SK-N-SH (cell line): ENCODE measurements at regions not wholly inside any gene's neighbourhood (a gene's known extent, or its start where the extent isn't known, plus 50 kb on each side); places are given as distances from the start of the nearest gene placed in this dataset.

Source experiments
- CTCF ChIA-PET: fragments of 300-600, 350-600 bp; formaldehyde crosslinking; extraction: SDS; loops from one replicate; lab custom pipeline; 2021; lab: Yijun Ruan, JAX
- POLR2A ChIA-PET: fragments of 350-600 bp; sonication (Branson Sonifier 250); formaldehyde crosslinking; extraction: SDS; loops from one replicate; lab custom pipeline; 2020; ENCODE audit warnings: antibody characterized with exemption, inconsistent platforms; lab: Yijun Ruan, JAX
- DNase-seq: peaks from one replicate; pipeline ENCODE4 v3.0.0; 2012
- H2AFZ ChIP-seq: fragments of 200-600 bp; sonication (generic); 2 replicates; pipeline ENCODE4 v1.8.1; 2016; ENCODE audit warnings: antibody characterized with exemption, mild to moderate bottlenecking, low read depth
- H3F3A ChIP-seq: fragments of 200-600 bp; sonication (generic); replicated peaks from 2 replicates; pipeline ENCODE3; 2016; ENCODE audit warnings: antibody characterized with exemption, mild to moderate bottlenecking; ENCODE audit not compliant: insufficient read depth
- H3K27ac ChIP-seq, 2 experiments: fragments of 200-500 bp in 1 of 2; fragments of 200-600 bp in 1 of 2; sonication (Bioruptor generic) in 1 of 2; sonication (generic), shearing (Covaris generic) in 1 of 2; 2 replicates each; pipeline versions ENCODE4 v1.5.1 to v1.6.1; 2014 to 2016; ENCODE audit warnings: low read depth in 2 of 2, inconsistent platforms in 1 of 2, low read length in 1 of 2, mild to moderate bottlenecking in 1 of 2, mixed read lengths in 1 of 2
- H3K27me3 ChIP-seq: fragments of 200-600 bp; sonication (generic), shearing (Covaris generic); 2 replicates; pipeline ENCODE4 v1.6.1; 2016; ENCODE audit warnings: mixed run types; ENCODE audit not compliant: insufficient read depth
- H3K36me3 ChIP-seq, 2 experiments: fragments of 200-500 bp in 1 of 2; fragments of 200-600 bp in 1 of 2; sonication (Bioruptor generic) in 1 of 2; sonication (generic) in 1 of 2; replicated peaks in 1 of 2; 2 replicates each; pipeline versions ENCODE3 to v1.5.1; 2014 to 2016; ENCODE audit warnings: low read length in 1 of 2, mild to moderate bottlenecking in 1 of 2; ENCODE audit not compliant: insufficient read depth in 2 of 2, control insufficient read depth in 1 of 2
- H3K4me1 ChIP-seq, 2 experiments: fragments of 200-500 bp in 1 of 2; fragments of 200-600 bp in 1 of 2; sonication (Bioruptor generic) in 1 of 2; sonication (generic), shearing (Covaris generic) in 1 of 2; 2 replicates each; pipeline versions ENCODE4 v1.5.1 to v1.6.1; 2014 to 2016; ENCODE audit warnings: low read depth in 1 of 2, low read length in 1 of 2, mixed run types in 1 of 2; ENCODE audit not compliant: insufficient read depth in 2 of 2, control insufficient read depth in 1 of 2
- H3K4me2 ChIP-seq: fragments of 200-600 bp; sonication (generic), shearing (Covaris generic); 2 replicates; pipeline ENCODE4 v1.6.1; 2017; ENCODE audit warnings: mixed run types
- H3K4me3 ChIP-seq, 2 experiments: fragments of 200-500 bp in 1 of 2; fragments of 200-600 bp in 1 of 2; sonication (Bioruptor generic) in 1 of 2; sonication (generic), shearing (Covaris generic) in 1 of 2; 2 replicates each; pipeline versions ENCODE4 v1.5.1 to v1.8.1; 2014 to 2016; ENCODE audit warnings: low read depth in 2 of 2, inconsistent platforms in 1 of 2, low read length in 1 of 2, mild to moderate bottlenecking in 1 of 2, mixed read lengths in 1 of 2, moderate library complexity in 1 of 2
- H3K79me2 ChIP-seq: fragments of 200-600 bp; sonication (generic); 2 replicates; pipeline ENCODE4 v1.8.1; 2017; ENCODE audit warnings: mild to moderate bottlenecking; ENCODE audit not compliant: insufficient read depth
- H3K9ac ChIP-seq: fragments of 200-600 bp; sonication (generic); 2 replicates; pipeline ENCODE4 v1.6.1; 2017; ENCODE audit warnings: mixed run types
- H3K9me2 ChIP-seq: fragments of 200-600 bp; sonication (generic); 2 replicates; pipeline ENCODE4 v1.6.1; 2017; ENCODE audit warnings: mixed run types
- H3K9me3 ChIP-seq: fragments of 200-600 bp; sonication (generic); 2 replicates; pipeline ENCODE4 v1.6.1; 2017; ENCODE audit warnings: mixed run types, mild to moderate bottlenecking, moderate library complexity
- H4K20me1 ChIP-seq: fragments of 200-600 bp; sonication (generic); 2 replicates; pipeline ENCODE4 v1.6.1; 2017; ENCODE audit warnings: mild to moderate bottlenecking, mixed run types; ENCODE audit not compliant: insufficient read depth
- EZH2phosphoT487 ChIP-seq: fragments of 200-600 bp; sonication (generic); IDR thresholded peaks from 2 replicates; pipeline ENCODE4 v1.6.1; 2017; ENCODE audit warnings: low read depth, mixed run types, mild to moderate bottlenecking, antibody characterized with exemption, moderate library complexity, borderline replicate concordance
- NFIC ChIP-seq: IDR thresholded peaks from 2 replicates; pipeline ENCODE4 v1.4.0; 2012; ENCODE audit warnings: borderline replicate concordance
- POLR2AphosphoS5 ChIP-seq: IDR thresholded peaks from 2 replicates; pipeline ENCODE4 v1.6.1; 2012; ENCODE audit warnings: low read depth, low read length
- RAD21 ChIP-seq: IDR thresholded peaks from 2 replicates; pipeline ENCODE4 v1.6.1; 2012; ENCODE audit warnings: mild to moderate bottlenecking, low read length
- RXRA ChIP-seq: IDR thresholded peaks from 2 replicates; pipeline ENCODE4 v1.4.0; 2012; ENCODE audit warnings: low read depth, mild to moderate bottlenecking, borderline replicate concordance
- TAF1 ChIP-seq: IDR thresholded peaks from 2 replicates; pipeline ENCODE4 v1.6.1; 2012; ENCODE audit warnings: low read depth, mild to moderate bottlenecking, low read length, moderate library complexity, borderline replicate concordance
- WGBS: methylation state at CpG from one replicate; pipeline ENCODE4 v1.1.6; 2017; ENCODE audit warnings: low lambda C conversion rate; 5-methylcytosine and 5-hydroxymethylcytosine counted together
- TF ChIP-seq, protein P1 (sequence below): IDR thresholded peaks from 2 replicates; pipeline ENCODE4 v1.4.0; 2012; ENCODE audit warnings: low read depth
- TF ChIP-seq, protein P2 (sequence below): IDR thresholded peaks from 2 replicates; pipeline ENCODE4; 2012
- TF ChIP-seq, protein P3 (sequence below): IDR thresholded peaks from 2 replicates; pipeline ENCODE4 v1.4.0; 2012; ENCODE audit warnings: low read depth, borderline replicate concordance
- TF ChIP-seq, protein P4 (sequence below): IDR thresholded peaks from 2 replicates; pipeline ENCODE4 v1.4.0; 2012; ENCODE audit warnings: low read depth, borderline replicate concordance
- TF ChIP-seq, protein P5 (sequence below): fragments of 150-350 bp; IDR thresholded peaks from 2 replicates; pipeline ENCODE4 v1.6.1; 2016; ENCODE audit warnings: mild to moderate bottlenecking, low read depth, low read length
- TF ChIP-seq, protein P6 (sequence below): fragments of 200-600 bp; sonication (generic); IDR thresholded peaks from 2 replicates; pipeline ENCODE4 v1.6.1; 2017; ENCODE audit warnings: antibody characterized with exemption, mild to moderate bottlenecking, moderate library complexity
- TF ChIP-seq, protein P7 (sequence below): fragments of 150-350 bp; IDR thresholded peaks from 2 replicates; pipeline ENCODE4 v1.6.1; 2017; ENCODE audit warnings: antibody characterized with exemption, low read length, low read depth, borderline replicate concordance
- TF ChIP-seq, protein P8 (sequence below): IDR thresholded peaks from 2 replicates; pipeline ENCODE4 v1.6.1; 2012; ENCODE audit warnings: mild to moderate bottlenecking, low read depth, low read length, moderate library complexity

DNA sequence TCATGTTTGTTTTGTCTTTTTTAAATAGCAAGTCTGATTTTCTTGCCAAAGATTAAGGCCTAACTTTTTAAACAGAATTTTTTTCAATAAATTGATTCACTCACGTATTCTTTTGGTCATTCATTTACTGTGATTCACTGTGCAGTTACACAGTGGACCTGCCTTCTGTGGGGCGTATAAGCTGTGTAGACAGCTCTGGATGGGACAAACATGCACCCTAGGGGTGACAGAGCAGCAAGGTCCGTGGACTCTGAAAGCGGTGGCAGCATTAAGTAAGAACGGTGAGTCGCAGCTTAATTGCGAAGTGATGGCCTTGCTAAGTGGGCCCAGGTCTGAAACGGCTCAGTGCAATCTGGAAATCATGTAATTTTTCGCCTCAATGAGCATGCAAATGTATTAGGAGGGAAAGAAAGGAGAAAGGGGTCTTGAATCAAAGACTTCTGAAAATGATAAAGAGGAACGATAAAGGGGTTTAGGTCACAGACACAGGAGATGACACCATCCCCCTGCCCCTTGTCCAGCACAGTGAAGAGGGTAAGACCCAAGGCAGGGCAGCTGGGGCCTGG is 113.1 kb downstream of the SPATA19 start:
- POLR2A ChIA-PET = no interaction called here
- no peak overlapping the region for H3K27ac ChIP-seq
- CTCF ChIA-PET = no interaction called here
- H3K9ac ChIP-seq = no peak overlapping the region
- TF ChIP-seq, protein P1, sequence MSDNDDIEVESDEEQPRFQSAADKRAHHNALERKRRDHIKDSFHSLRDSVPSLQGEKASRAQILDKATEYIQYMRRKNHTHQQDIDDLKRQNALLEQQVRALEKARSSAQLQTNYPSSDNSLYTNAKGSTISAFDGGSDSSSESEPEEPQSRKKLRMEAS = no peak
- TF ChIP-seq, protein P2, sequence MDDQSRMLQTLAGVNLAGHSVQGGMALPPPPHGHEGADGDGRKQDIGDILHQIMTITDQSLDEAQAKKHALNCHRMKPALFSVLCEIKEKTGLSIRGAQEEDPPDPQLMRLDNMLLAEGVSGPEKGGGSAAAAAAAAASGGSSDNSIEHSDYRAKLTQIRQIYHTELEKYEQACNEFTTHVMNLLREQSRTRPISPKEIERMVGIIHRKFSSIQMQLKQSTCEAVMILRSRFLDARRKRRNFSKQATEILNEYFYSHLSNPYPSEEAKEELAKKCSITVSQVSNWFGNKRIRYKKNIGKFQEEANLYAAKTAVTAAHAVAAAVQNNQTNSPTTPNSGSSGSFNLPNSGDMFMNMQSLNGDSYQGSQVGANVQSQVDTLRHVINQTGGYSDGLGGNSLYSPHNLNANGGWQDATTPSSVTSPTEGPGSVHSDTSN = no peak
- TF ChIP-seq, protein P3, sequence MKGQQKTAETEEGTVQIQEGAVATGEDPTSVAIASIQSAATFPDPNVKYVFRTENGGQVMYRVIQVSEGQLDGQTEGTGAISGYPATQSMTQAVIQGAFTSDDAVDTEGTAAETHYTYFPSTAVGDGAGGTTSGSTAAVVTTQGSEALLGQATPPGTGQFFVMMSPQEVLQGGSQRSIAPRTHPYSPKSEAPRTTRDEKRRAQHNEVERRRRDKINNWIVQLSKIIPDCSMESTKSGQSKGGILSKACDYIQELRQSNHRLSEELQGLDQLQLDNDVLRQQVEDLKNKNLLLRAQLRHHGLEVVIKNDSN = no peak
- TF ChIP-seq, protein P4, sequence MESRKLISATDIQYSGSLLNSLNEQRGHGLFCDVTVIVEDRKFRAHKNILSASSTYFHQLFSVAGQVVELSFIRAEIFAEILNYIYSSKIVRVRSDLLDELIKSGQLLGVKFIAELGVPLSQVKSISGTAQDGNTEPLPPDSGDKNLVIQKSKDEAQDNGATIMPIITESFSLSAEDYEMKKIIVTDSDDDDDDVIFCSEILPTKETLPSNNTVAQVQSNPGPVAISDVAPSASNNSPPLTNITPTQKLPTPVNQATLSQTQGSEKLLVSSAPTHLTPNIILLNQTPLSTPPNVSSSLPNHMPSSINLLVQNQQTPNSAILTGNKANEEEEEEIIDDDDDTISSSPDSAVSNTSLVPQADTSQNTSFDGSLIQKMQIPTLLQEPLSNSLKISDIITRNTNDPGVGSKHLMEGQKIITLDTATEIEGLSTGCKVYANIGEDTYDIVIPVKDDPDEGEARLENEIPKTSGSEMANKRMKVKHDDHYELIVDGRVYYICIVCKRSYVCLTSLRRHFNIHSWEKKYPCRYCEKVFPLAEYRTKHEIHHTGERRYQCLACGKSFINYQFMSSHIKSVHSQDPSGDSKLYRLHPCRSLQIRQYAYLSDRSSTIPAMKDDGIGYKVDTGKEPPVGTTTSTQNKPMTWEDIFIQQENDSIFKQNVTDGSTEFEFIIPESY = no peak
- TF ChIP-seq, protein P5, sequence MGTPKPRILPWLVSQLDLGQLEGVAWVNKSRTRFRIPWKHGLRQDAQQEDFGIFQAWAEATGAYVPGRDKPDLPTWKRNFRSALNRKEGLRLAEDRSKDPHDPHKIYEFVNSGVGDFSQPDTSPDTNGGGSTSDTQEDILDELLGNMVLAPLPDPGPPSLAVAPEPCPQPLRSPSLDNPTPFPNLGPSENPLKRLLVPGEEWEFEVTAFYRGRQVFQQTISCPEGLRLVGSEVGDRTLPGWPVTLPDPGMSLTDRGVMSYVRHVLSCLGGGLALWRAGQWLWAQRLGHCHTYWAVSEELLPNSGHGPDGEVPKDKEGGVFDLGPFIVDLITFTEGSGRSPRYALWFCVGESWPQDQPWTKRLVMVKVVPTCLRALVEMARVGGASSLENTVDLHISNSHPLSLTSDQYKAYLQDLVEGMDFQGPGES = no peak
- TF ChIP-seq, protein P6, sequence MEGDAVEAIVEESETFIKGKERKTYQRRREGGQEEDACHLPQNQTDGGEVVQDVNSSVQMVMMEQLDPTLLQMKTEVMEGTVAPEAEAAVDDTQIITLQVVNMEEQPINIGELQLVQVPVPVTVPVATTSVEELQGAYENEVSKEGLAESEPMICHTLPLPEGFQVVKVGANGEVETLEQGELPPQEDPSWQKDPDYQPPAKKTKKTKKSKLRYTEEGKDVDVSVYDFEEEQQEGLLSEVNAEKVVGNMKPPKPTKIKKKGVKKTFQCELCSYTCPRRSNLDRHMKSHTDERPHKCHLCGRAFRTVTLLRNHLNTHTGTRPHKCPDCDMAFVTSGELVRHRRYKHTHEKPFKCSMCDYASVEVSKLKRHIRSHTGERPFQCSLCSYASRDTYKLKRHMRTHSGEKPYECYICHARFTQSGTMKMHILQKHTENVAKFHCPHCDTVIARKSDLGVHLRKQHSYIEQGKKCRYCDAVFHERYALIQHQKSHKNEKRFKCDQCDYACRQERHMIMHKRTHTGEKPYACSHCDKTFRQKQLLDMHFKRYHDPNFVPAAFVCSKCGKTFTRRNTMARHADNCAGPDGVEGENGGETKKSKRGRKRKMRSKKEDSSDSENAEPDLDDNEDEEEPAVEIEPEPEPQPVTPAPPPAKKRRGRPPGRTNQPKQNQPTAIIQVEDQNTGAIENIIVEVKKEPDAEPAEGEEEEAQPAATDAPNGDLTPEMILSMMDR = no peak
- TF ChIP-seq RXRA (no peak), RAD21 (no peak), POLR2AphosphoS5 (no peak), EZH2phosphoT487 (no peak), NFIC (no peak), TAF1 (no peak)
- TF ChIP-seq, protein P7, sequence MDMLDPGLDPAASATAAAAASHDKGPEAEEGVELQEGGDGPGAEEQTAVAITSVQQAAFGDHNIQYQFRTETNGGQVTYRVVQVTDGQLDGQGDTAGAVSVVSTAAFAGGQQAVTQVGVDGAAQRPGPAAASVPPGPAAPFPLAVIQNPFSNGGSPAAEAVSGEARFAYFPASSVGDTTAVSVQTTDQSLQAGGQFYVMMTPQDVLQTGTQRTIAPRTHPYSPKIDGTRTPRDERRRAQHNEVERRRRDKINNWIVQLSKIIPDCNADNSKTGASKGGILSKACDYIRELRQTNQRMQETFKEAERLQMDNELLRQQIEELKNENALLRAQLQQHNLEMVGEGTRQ = no peak
- TF ChIP-seq, protein P8, sequence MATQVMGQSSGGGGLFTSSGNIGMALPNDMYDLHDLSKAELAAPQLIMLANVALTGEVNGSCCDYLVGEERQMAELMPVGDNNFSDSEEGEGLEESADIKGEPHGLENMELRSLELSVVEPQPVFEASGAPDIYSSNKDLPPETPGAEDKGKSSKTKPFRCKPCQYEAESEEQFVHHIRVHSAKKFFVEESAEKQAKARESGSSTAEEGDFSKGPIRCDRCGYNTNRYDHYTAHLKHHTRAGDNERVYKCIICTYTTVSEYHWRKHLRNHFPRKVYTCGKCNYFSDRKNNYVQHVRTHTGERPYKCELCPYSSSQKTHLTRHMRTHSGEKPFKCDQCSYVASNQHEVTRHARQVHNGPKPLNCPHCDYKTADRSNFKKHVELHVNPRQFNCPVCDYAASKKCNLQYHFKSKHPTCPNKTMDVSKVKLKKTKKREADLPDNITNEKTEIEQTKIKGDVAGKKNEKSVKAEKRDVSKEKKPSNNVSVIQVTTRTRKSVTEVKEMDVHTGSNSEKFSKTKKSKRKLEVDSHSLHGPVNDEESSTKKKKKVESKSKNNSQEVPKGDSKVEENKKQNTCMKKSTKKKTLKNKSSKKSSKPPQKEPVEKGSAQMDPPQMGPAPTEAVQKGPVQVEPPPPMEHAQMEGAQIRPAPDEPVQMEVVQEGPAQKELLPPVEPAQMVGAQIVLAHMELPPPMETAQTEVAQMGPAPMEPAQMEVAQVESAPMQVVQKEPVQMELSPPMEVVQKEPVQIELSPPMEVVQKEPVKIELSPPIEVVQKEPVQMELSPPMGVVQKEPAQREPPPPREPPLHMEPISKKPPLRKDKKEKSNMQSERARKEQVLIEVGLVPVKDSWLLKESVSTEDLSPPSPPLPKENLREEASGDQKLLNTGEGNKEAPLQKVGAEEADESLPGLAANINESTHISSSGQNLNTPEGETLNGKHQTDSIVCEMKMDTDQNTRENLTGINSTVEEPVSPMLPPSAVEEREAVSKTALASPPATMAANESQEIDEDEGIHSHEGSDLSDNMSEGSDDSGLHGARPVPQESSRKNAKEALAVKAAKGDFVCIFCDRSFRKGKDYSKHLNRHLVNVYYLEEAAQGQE = no peak
- no peak overlapping the region for H3K4me3 ChIP-seq
- no peaks in the 10 kb centered on the region for H3K36me3 ChIP-seq
- H3K4me2 ChIP-seq = no peak overlapping the region
- H3F3A ChIP-seq = no peaks in the 10 kb centered on the region
- WGBS = 24% methylated on average over 10 of the region's 10 CpGs
- H3K4me1 ChIP-seq = no peaks in the 10 kb centered on the region
- H4K20me1 ChIP-seq = no peaks in the 10 kb centered on the region
- H2AFZ ChIP-seq = no peak overlapping the region
- no peaks in the 10 kb centered on the region; the same call in 1 of the 2 replicates for H3K9me3 ChIP-seq
- H3K9me2 ChIP-seq = no peaks in the 10 kb centered on the region
- no peaks in the 10 kb centered on the region for H3K27me3 ChIP-seq
- no peak for DNase-seq
- H3K79me2 ChIP-seq = no peaks in the 10 kb centered on the region
